ENCODE measurements at regions not wholly inside any gene's neighbourhood (a gene's known extent, or its start where the extent isn't known, plus 50 kb on each side); places are given as distances from the start of the nearest gene placed in this dataset.

DNA sequence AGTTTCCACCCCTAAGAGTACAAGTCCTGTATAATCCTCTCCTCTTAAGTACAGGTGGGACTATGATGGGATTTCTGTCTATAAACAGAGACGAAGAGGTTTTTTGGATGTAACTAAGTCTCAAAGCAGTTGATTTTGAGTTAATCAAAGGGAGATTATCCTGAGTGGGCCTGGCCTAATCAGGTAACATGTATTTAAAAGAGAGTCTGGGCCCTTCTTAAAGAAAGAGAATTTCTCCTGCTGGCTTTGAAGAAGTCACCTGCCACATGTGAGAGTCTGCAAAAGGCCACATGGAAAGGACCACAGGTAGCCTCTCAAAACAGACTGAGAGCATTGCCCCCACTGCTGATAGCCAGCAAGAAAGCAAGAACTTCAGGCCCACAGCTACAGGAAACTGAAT, 142.3 kb downstream of the IRX5 start:
- TF ChIP-seq CTCF (optimal IDR thresholded peaks at IDR 0.05 in 1 of 3, IDR thresholded peaks at IDR 0.05 in 1 of 3, conservative IDR thresholded peaks at IDR 0.05 in 1 of 3; ENCODE audit: extremely low read depth in 1 of 3, insufficient read depth in 2 of 3, low read length in 3 of 3): no peak
- TF ChIP-seq EZH2 (IDR thresholded peaks at IDR 0.05; ENCODE audit: low read length): no peak
